ENCODE measurements at regions not wholly inside any gene's neighbourhood (a gene's known extent, or its start where the extent isn't known, plus 50 kb on each side); places are given as distances from the start of the nearest gene placed in this dataset.
A peak's percentile ranks its signal among the peaks of the same experiment; 100 is the strongest.

DNA sequence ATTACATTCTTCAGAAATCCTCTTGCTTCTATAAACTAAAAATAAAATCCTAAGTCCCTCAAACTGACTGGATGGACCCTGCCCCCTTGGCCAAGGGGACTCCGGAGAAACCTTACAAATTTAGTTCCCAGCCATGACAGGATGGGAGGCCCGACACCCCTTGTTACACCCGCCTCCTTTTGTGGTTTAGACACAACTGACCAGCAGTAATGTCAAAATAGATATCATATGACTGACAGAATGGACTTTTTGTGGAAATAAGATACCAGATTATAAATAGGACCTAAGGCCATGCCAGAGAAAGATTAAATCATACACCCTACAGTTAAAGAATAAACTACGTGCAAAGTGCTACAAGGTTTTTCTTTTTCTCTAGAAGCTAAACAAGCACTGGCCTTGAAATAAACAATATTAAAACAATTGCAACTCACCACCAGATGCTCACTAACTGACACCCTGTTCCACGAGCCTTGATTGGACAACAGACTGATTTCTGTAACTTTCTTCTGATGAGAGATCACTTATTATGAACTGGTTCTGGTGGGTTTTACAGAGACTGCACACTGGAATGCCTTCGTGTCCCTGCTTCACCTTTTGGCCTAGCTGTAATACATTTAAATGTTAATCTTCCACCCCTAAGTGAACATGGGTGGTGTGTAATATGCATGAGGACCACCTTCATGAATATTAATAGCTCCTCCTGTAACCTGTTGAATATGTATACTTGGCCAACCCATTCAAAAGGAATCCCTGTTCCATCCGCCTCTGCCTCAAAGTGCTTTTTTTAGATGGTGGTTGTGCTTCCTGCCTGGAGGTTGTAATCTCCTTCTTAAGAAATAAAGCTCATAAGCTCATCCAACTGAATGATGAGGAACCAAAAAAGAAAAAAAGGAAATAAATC lies 99.6 kb downstream of the ODF2L start:
- no peak for DNase-seq

- DNase-seq, result no peak
These were observed 106.4 kb downstream of the ODF2L start for GRCh38 chr1:86289746-86290145.

DNA sequence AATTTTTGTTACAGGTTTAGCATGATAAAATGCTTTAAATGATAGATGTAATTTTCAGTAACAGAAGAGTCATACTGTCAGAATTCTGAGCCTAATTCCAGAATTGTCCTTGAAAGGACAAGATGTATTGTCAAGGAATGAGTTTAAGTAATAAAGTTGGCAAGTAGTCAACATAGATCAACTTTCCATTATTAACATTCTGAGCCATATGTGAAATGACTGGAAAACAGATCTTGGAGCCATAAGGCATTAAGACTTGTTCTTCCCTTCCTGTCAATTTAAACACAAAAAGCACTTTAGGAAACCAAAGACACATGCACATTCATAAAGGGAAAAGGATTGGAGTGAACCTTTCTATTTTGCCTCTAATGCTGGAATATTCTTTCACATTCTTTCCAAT lies 107.0 kb downstream of the ODF2L start:
- DNase-seq, result no peak

- DNase-seq, result no peak
These were observed 107.5 kb downstream of the ODF2L start for GRCh38 chr1:86288586-86289147.

DNA sequence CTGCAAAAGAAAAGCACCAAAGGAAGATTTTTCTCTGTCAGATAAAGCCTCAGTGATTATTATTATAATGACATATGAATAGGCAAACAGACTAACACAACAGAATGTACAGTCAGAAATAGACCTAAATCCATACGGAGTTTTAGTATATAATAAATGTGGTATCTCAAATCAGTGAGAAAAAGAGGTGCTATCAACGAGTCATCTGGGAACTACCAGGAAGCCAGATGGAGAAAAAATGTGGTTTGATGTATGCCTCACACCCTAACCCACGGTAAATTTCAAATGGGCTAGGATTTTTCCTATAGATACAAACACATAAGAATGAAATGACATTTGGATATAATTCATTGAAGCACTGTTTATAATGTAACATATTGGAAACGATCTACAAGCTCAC lies 110.3 kb downstream of the ODF2L start:
- peak in 1 of 2 donors; percentile 1 for DNase-seq

DNA sequence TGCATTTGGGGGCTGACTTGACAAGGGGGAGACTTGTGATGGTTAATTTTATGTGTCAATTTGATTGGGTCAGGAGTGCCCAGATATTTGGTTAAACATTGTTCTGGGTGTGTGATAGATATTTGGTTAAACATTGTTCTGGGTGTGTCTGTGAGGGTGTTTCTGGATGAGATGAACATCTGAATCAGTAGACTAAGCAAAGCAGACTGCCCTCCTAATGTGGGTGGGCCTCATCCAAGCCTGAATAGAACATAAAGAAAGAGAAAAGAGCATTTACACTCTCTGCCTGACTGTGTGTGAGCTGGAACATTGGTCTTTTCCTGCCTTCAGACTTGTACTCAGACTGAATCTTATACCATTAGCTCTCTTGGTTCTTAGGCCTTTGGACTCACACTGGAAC lies 113.5 kb downstream of the ODF2L start:
- DNase-seq, result no peak

GRCh38 chr1:86277936-86278335 lies 118.2 kb downstream of the ODF2L start:
- no peak for DNase-seq

DNA sequence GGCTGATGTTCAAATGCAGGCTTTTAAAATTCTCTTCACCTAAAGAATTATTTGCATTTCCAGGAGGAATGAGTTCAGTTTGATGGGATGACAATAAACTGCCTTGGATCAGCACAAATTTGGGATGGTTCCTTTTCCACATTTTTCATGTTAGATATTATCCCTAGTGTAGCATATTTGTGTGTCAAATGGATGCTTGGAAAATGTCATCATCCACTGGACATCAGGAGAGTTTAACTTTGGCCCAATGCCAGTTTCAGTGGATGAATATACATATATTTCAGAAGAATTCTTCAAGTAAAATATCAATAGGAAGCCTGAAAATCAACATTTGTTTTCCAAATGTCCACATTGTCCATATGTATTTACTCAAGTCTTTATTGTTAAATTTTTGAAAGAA lies 116.5 kb upstream of the COL24A1 start:
- no peak for DNase-seq

DNA sequence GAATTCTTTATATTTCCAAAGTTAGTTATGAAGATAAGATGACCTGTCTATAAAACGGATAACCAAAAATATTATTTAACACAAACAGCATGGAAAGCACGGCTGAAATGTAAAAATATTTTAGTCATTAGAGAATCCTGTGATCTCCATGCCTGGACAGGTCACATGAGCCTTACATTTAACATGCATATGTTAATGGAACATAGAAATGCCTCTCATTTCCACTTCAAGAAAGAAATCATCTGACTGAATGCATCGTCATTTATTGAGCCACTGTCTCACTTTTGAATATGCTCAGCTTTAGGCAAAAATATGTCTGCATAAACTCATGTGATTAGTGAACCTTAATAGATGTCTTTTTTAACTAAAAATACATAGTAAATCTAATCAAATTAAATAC lies 115.5 kb upstream of the COL24A1 start:
- DNase-seq, result no peak

- DNase-seq, result no peak
These were observed 114.5 kb upstream of the COL24A1 start for GRCh38 chr1:86271046-86271445.

DNA sequence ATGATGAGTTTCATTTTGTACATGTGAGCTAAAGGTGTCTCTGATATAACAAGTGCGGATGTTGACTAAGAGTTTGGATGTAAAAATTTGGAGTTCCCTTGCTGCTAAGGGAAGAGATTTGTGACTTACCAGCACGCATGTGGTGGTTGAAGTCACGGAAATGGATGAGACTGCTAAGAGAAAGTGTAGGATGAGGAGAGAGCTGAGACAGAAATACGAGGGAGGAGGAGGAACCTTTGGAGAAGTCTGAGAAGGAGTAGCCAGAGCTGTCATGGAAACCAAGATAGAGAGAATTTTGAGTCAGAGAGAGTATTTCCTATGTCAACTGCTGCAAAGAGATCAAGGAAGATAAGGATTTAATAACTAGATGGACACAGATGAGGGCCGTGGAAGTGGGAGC lies 106.5 kb upstream of the COL24A1 start:
- no peak for DNase-seq

DNA sequence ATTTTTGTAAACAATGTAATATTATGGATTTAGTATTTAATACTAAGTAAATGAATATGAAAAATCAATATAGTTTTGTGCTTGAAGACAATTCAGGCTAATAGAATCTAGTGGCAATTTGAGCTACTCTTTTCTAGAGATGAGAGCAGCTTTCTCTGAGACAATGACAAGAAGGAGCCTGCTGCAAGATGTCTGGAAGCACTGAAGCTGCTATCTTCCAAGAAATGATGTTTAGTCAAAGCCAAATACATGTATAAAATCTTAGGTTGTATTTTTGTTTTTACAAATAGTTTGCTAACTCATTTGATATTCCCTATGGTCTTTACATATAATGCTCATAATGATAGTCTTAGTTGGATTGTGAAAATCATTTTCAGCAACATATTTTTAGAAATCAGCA lies 103.9 kb upstream of the COL24A1 start:
- no peak for DNase-seq

DNA sequence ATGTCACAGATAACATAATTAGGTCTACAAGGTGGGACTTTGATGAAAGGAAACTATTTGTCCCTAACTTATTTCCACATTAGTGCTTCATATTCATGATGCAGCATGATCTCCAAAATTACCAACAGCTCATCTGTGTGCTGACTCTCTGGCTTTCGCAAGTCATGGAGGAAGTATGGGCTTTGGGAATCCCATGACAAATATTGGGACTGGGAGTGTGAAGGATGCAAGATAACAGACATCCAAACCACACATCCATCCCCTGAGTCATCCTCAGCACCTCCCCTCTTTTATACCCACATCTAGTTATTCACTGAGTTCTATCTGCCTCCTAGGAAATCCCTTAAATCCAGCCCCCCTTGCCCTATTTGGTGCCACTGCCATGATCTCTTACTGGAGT lies 102.8 kb upstream of the COL24A1 start:
- DNase-seq, result no peak

DNA sequence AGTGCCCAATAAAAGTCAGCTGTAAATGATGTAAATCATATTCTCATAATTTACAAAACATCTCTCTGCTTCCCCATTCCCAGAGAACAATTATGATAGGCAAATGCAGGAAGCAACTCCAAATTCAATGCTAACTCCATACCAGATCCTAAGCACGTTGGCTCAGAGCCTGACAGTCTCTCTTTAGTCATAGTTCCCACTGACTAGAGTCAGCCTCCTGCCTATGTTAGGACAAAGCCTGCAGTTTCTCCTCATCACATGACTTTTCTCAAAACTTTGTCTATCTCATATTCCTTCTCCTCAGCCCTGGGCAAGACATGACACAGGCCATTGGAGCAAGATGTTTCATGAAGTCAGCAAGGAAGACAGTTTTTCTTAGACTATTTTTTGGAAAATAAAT lies 101.5 kb upstream of the COL24A1 start:
- DNase-seq, result no peak

- DNase-seq, result no peak
These were observed 91.2 kb upstream of the COL24A1 start for GRCh38 chr1:86247597-86248279.

DNA sequence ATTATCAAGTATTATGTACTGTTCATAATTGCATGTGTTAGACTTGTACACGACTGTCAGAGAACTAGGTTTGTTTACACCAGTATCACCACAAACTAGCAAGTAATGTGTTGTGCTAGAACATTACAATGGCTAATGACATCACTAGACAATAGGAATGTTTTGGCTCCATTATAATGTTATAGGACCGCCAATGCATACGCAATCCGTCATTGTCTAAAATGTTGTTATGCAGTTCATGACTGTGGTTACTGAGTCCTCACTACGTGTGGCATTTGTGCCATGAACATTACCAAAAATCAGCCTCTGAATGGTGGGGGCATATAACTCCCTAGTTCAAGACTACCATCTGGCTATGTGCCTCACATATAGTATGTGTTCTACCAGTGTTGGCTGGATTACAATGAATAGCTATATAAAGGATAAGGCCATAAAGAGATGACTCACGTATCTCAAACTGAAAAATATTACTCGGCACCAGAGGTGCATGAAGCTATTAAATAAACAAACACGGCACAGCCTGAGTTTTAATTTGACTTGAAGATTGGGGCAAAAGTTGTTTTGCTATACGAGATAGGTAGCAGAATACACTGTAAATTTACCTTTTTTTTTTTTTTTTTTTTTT lies 89.1 kb upstream of the COL24A1 start:
- no peak for DNase-seq

GRCh38 chr1:86239894-86240293 lies 83.3 kb upstream of the COL24A1 start:
- no peak for DNase-seq

GRCh38 chr1:86239490-86239889 lies 82.9 kb upstream of the COL24A1 start:
- DNase-seq, result no peak

DNA sequence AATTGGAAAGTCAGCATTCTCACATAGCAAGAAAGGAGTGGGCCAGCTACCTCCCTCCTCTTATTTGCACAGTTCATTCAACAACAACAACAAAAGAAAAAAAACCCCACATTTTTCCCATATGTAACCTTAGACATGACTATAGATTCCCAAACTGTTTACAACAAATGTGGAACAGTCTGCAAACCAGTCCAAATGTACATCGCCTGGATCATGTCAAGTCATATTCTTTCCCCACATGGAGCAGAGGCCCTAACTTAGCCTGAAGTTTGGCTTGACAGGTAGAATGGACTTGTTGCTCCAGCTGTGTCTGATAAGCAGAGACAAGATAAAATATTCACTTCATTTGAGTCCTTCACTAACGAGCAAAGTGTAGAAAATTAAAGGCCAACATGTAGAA lies 81.7 kb upstream of the COL24A1 start:
- no peak for DNase-seq

DNA sequence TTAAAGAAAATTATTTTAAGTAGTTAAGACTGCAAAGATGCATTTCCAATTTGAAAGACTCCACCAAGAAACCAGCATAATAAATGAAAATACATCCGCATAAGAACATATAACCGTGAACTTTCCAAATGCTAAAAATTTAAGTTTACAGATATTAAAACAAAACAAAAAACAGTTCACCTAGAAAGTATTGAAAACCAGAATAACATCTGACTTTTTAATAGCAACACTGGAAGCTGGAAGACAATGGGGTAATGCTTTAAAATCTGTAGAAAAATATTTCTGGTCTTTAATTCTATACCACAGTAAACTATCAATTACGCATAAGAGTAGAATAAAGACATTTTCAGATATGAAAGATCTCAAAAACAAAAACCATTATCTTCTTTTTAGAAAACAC lies 79.3 kb upstream of the COL24A1 start:
- no peak for DNase-seq

- no peak for DNase-seq
These were observed 76.8 kb upstream of the COL24A1 start for GRCh38 chr1:86233403-86233802.

- DNase-seq, result no peak
These were observed 74.5 kb upstream of the COL24A1 start for GRCh38 chr1:86231076-86231475.

DNA sequence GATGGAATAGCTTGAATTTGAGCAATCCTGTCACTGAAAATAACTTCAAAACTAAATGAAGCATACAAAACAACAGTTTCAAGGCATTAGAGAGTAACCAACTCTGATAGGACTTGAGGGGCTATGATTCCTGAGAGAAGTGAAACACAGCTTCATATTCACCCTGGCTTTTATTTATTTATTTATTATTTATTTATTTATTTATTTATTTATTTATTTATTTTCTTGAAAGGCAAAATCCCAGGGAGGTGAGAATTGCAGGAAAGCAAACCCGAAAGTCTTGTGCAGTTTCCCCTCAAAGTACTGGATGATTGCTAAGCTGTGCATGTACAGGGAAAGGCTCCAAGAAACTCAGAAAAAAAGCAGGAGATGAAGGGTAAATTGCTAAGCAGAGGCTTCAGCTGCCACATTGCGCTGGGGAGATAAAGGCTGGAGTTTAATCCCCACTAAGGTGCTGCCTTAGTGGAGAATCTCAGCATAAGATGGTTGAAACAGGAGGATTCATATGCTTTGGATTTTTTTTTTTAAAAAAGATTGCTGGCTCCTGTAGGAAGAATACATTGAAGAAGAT lies 72.9 kb upstream of the COL24A1 start:
- no peak for DNase-seq
